CD14-positive monocyte (primary cell): ENCODE measurements at regions not wholly inside any gene's neighbourhood (a gene's known extent, or its start where the extent isn't known, plus 50 kb on each side); places are given as distances from the start of the nearest gene placed in this dataset.

Experiments
- DNase-seq, 3 donors: peaks; one replicate each; pipeline ENCODE4 v3.0.0-alpha.2; 2011 to 2022
- H2AFZ ChIP-seq: 2 replicates; pipeline ENCODE4 v1.6.0; 2012; ENCODE audit warnings: mild to moderate bottlenecking, low read depth, low read length, inconsistent platforms; ENCODE audit not compliant: insufficient read depth, poor library complexity, severe bottlenecking
- H3K27ac ChIP-seq, 2 donors: 1 replicate in 1 of 2; 2 replicates in 1 of 2; pipeline ENCODE4 v1.5.1; 2012 to 2013; ENCODE audit warnings: low read length in 2 of 2, control low read depth in 1 of 2, inconsistent platforms in 1 of 2, low read depth in 1 of 2, mild to moderate bottlenecking in 1 of 2
- H3K27me3 ChIP-seq, 2 donors: one replicate each; pipeline versions ENCODE4 v1.6.0 to v1.6.1; 2011 to 2013; ENCODE audit warnings: low read length in 2 of 2; ENCODE audit not compliant: control insufficient read depth in 2 of 2, insufficient read depth in 2 of 2
- H3K36me3 ChIP-seq, 2 donors: replicated peaks in 1 of 2; 1 replicate in 1 of 2; 2 replicates in 1 of 2; pipeline versions ENCODE4 v1.5.1 to v1.6.1; 2012 to 2013; ENCODE audit warnings: low read length in 2 of 2, control low read depth in 1 of 2, inconsistent platforms in 1 of 2, mild to moderate bottlenecking in 1 of 2; ENCODE audit not compliant: insufficient read depth in 2 of 2, control insufficient read depth in 1 of 2
- H3K4me1 ChIP-seq, 2 donors: 1 replicate in 1 of 2; 2 replicates in 1 of 2; pipeline versions ENCODE4 v1.5.1 to v1.6.1; 2012 to 2013; ENCODE audit warnings: low read length in 2 of 2, control low read depth in 1 of 2, inconsistent platforms in 1 of 2, mild to moderate bottlenecking in 1 of 2, moderate library complexity in 1 of 2; ENCODE audit not compliant: insufficient read depth in 2 of 2, control insufficient read depth in 1 of 2
- H3K4me2 ChIP-seq: replicated peaks from 2 replicates; pipeline ENCODE3; 2012; ENCODE audit warnings: low read length, moderate library complexity, mild to moderate bottlenecking; ENCODE audit not compliant: poor library complexity, severe bottlenecking; ENCODE audit errors: extremely low read depth
- H3K4me3 ChIP-seq, 3 experiments: fragments of 200-600 bp in 1 of 3; sonication (generic) in 1 of 3; replicated peaks in 1 of 3; 1 replicate in 2 of 3; 2 replicates in 1 of 3; pipeline ENCODE4 v1.5.1; 2011 to 2013; ENCODE audit warnings: low read length in 3 of 3, mild to moderate bottlenecking in 3 of 3, control low read depth in 2 of 3, low read depth in 2 of 3, inconsistent platforms in 1 of 3, moderate library complexity in 1 of 3
- H3K79me2 ChIP-seq: 2 replicates; pipeline ENCODE4 v1.6.0; 2012; ENCODE audit warnings: mild to moderate bottlenecking, control low read depth, inconsistent platforms, low read length, moderate library complexity; ENCODE audit not compliant: insufficient read depth
- H3K9ac ChIP-seq: 2 replicates; pipeline ENCODE4 v1.6.0; 2017; ENCODE audit warnings: low read length, mild to moderate bottlenecking; ENCODE audit not compliant: insufficient read depth, poor library complexity, severe bottlenecking
- H3K9me3 ChIP-seq, 2 donors: replicated peaks in 1 of 2; 1 replicate in 1 of 2; 2 replicates in 1 of 2; pipeline versions ENCODE4 v1.5.1 to v1.6.1; 2012 to 2013; ENCODE audit warnings: low read length in 2 of 2, control low read depth in 1 of 2; ENCODE audit not compliant: control insufficient read depth in 1 of 2, insufficient read depth in 1 of 2
- H4K20me1 ChIP-seq: 2 replicates; pipeline ENCODE4 v1.6.0; 2012; ENCODE audit warnings: mild to moderate bottlenecking, low read length, control low read depth, moderate library complexity; ENCODE audit not compliant: insufficient read depth
- H3K27ac Mint-ChIP-seq, 7 donors: one replicate each; pipeline ENCODE4 v1.8.0; 2020; ENCODE audit warnings: mild to moderate bottlenecking in 7 of 7, mixed read lengths in 7 of 7, moderate library complexity in 6 of 7, inconsistent platforms in 2 of 7
- H3K27me3 Mint-ChIP-seq, 3 donors: one replicate each; pipeline ENCODE4 v1.8.0; 2021 to 2022; ENCODE audit warnings: low read depth in 3 of 3, mild to moderate bottlenecking in 3 of 3, mixed read lengths in 3 of 3, moderate library complexity in 3 of 3, inconsistent platforms in 1 of 3
- H3K36me3 Mint-ChIP-seq, 2 donors: one replicate each; pipeline ENCODE4 v1.8.0; 2020; ENCODE audit warnings: mixed read lengths in 2 of 2, inconsistent platforms in 1 of 2, mild to moderate bottlenecking in 1 of 2
- H3K4me1 Mint-ChIP-seq: one replicate; pipeline ENCODE4 v1.8.0; 2020; ENCODE audit warnings: mild to moderate bottlenecking, mixed read lengths
- H3K4me3 Mint-ChIP-seq, 2 donors: one replicate each; pipeline ENCODE4 v1.8.0; 2020; ENCODE audit warnings: mild to moderate bottlenecking in 2 of 2, mixed read lengths in 2 of 2, moderate library complexity in 1 of 2
- H3K9me3 Mint-ChIP-seq, 7 donors: one replicate each; pipeline ENCODE4 v1.8.0; 2020 to 2022; ENCODE audit warnings: mixed read lengths in 7 of 7, mild to moderate bottlenecking in 6 of 7, moderate library complexity in 6 of 7, inconsistent platforms in 2 of 7
- CTCF ChIP-seq: fragments of 200-600 bp; IDR thresholded peaks from one replicate; pipeline ENCODE4 v1.8.0; 2022; ENCODE audit warnings: antibody characterized with exemption, mild to moderate bottlenecking
- WGBS: methylation state at CpG from one replicate; pipeline ENCODE4 v1.1.5; 2013; ENCODE audit warnings: missing lambda C conversion rate; ENCODE audit not compliant: insufficient coverage; 5-methylcytosine and 5-hydroxymethylcytosine counted together
- intact Hi-C, 2 donors: fragments of 100-400 bp; cut with micrococcal nuclease; formaldehyde crosslinking; loops; one replicate each; pipeline versions ENCODE4 v1.15.0 to v1.15.1; 2023

- H3K79me2 ChIP-seq: no peaks in the 10 kb centered on the region
- no peak overlapping the region for H2AFZ ChIP-seq
- no peak for DNase-seq
- Mint-ChIP-seq H3K27ac (no peak overlapping the region), H3K27me3 (no peaks in the 10 kb centered on the region), H3K4me1 (no peaks in the 10 kb centered on the region), H3K4me3 (no peak overlapping the region), H3K9me3 (peaks cover 0 to 3% (median 0%) of the 10 kb centered on the region in 7 donors), H3K36me3 (no peaks in the 10 kb centered on the region)
- no peak overlapping the region for H3K27ac ChIP-seq
- no peak for TF ChIP-seq CTCF
- intact Hi-C loops: no loop called here
- WGBS: no CpG with 5 or more reads among the region's 3 CpGs
- no peaks in the 10 kb centered on the region for H3K27me3 ChIP-seq
- no peak overlapping the region for H3K4me3 ChIP-seq
- no peaks in the 10 kb centered on the region for H3K36me3 ChIP-seq
- no peaks in the 10 kb centered on the region for H4K20me1 ChIP-seq
- H3K4me2 ChIP-seq: no peak overlapping the region
- H3K9me3 ChIP-seq: no peaks in the 10 kb centered on the region
- no peaks in the 10 kb centered on the region for H3K4me1 ChIP-seq
- H3K9ac ChIP-seq: no peak overlapping the region
Measured at GRCh38 chr9:31582071-31582470, 802.4 kb upstream of the ACO1 start.

GRCh38 chr9:31582561-31582960, 801.9 kb upstream of the ACO1 start:
- no peak for TF ChIP-seq CTCF
- intact Hi-C loops: no loop called here
- Histone ChIP-seq H3K79me2 (no peaks in the 10 kb centered on the region), H4K20me1 (no peaks in the 10 kb centered on the region), H3K9ac (no peak overlapping the region), H3K4me2 (no peak overlapping the region), H3K27ac (no peak overlapping the region), H2AFZ (no peak overlapping the region), H3K4me3 (no peak overlapping the region), H3K9me3 (no peaks in the 10 kb centered on the region), H3K4me1 (no peaks in the 10 kb centered on the region), H3K36me3 (no peaks in the 10 kb centered on the region), H3K27me3 (no peaks in the 10 kb centered on the region)
- no peak for DNase-seq
- H3K27me3 Mint-ChIP-seq: no peaks in the 10 kb centered on the region
- no peak overlapping the region for H3K4me3 Mint-ChIP-seq
- H3K9me3 Mint-ChIP-seq: peaks cover 0 to 3% (median 0%) of the 10 kb centered on the region in 7 donors
- no peak overlapping the region for H3K27ac Mint-ChIP-seq
- H3K36me3 Mint-ChIP-seq: no peaks in the 10 kb centered on the region
- H3K4me1 Mint-ChIP-seq: no peaks in the 10 kb centered on the region
